SK-N-MC (cell line): ENCODE measurements at regions not wholly inside any gene's neighbourhood (a gene's known extent, or its start where the extent isn't known, plus 50 kb on each side); places are given as distances from the start of the nearest gene placed in this dataset.

Experiments
- EZH2 ChIP-seq: fragments of 200-600 bp; sonication (generic); IDR thresholded peaks from one replicate; pipeline ENCODE4 v1.6.1; 2017; ENCODE audit warnings: antibody characterized with exemption
- FOXP2 ChIP-seq: optimal IDR thresholded peaks from 2 replicates; pipeline ENCODE3; 2011; ENCODE audit warnings: mild to moderate bottlenecking, moderate library complexity; ENCODE audit not compliant: insufficient read depth; ENCODE audit errors: extremely low read length, control extremely low read depth
- POLR2AphosphoS5 ChIP-seq: IDR thresholded peaks from 2 replicates; pipeline ENCODE4 v1.6.1; 2012; ENCODE audit warnings: mild to moderate bottlenecking, low read depth, low read length, borderline replicate concordance

- TF ChIP-seq POLR2AphosphoS5 (no peak), EZH2 (no peak), FOXP2 (no peak)
Observed at GRCh38 chr12:111143271-111143670, 222.9 kb upstream of the MYL2 start.
